ENCODE measurements at regions not wholly inside any gene's neighbourhood (a gene's known extent, or its start where the extent isn't known, plus 50 kb on each side); places are given as distances from the start of the nearest gene placed in this dataset.

- DNase-seq: no peak
Observed at GRCh38 chr5:61653807-61654580, 321.9 kb downstream of the ZSWIM6 start.

- no peak for DNase-seq
Observed at GRCh38 chr5:61654876-61655275, 322.8 kb downstream of the ZSWIM6 start.

- no peak for DNase-seq
Observed at GRCh38 chr5:61657010-61657409, 325.0 kb downstream of the ZSWIM6 start.

- DNase-seq: no peak
Observed at GRCh38 chr5:61657686-61658085, 325.6 kb downstream of the ZSWIM6 start.

- peak; percentile 19 for DNase-seq
Observed at GRCh38 chr5:61658592-61659008, 326.5 kb downstream of the ZSWIM6 start.

- DNase-seq: no peak
Observed at GRCh38 chr5:61659221-61659696, 327.2 kb downstream of the ZSWIM6 start.

GRCh38 chr5:61662670-61663069, 330.6 kb downstream of the ZSWIM6 start:
- DNase-seq: no peak

- DNase-seq: no peak
Observed at GRCh38 chr5:61666064-61666621, 334.1 kb downstream of the ZSWIM6 start.

GRCh38 chr5:61667525-61668218, 335.6 kb downstream of the ZSWIM6 start:
- DNase-seq: no peak

GRCh38 chr5:61669531-61669930, 337.5 kb downstream of the ZSWIM6 start:
- no peak for DNase-seq

GRCh38 chr5:61670941-61671340, 338.9 kb downstream of the ZSWIM6 start:
- no peak for DNase-seq

- no peak for DNase-seq
Observed at GRCh38 chr5:61673007-61673735, 341.1 kb downstream of the ZSWIM6 start.

GRCh38 chr5:61674378-61674777, 342.3 kb downstream of the ZSWIM6 start:
- no peak for DNase-seq

- peak; percentile 50 for DNase-seq
Observed at GRCh38 chr5:61675015-61675692, 343.1 kb downstream of the ZSWIM6 start.

- DNase-seq: no peak
Observed at GRCh38 chr5:61677220-61677619, 345.2 kb downstream of the ZSWIM6 start.

- no peak for DNase-seq
Observed at GRCh38 chr5:61678966-61679365, 346.9 kb downstream of the ZSWIM6 start.

GRCh38 chr5:61679562-61679961, 347.5 kb downstream of the ZSWIM6 start:
- no peak for DNase-seq

- no peak for DNase-seq
Observed at GRCh38 chr5:61680247-61680646, 348.2 kb downstream of the ZSWIM6 start.

GRCh38 chr5:61683148-61683547, 351.1 kb downstream of the ZSWIM6 start:
- DNase-seq: no peak

- DNase-seq: no peak
Observed at GRCh38 chr5:61683926-61684325, 351.9 kb downstream of the ZSWIM6 start.

GRCh38 chr5:61686491-61687257, 354.6 kb downstream of the ZSWIM6 start:
- DNase-seq: no peak

- no peak for DNase-seq
Observed at GRCh38 chr5:61687371-61687770, 355.3 kb downstream of the ZSWIM6 start.

All from NCI-H526 treated with DMSO at 0.1 percent for 48 hours (cell line).